NCI-H1436 (cell line): ENCODE measurements at regions not wholly inside any gene's neighbourhood (a gene's known extent, or its start where the extent isn't known, plus 50 kb on each side); places are given as distances from the start of the nearest gene placed in this dataset.
"Not testable (repeated sequence)": the region's sequence is repeated elsewhere in the genome, so short reads cannot be mapped to it uniquely, and the experiment has no call there.

ENCODE experiments used
- DNase-seq: peaks from one replicate; lab custom pipeline; 2025; lab: John Stamatoyannopoulos, UW

DNA sequence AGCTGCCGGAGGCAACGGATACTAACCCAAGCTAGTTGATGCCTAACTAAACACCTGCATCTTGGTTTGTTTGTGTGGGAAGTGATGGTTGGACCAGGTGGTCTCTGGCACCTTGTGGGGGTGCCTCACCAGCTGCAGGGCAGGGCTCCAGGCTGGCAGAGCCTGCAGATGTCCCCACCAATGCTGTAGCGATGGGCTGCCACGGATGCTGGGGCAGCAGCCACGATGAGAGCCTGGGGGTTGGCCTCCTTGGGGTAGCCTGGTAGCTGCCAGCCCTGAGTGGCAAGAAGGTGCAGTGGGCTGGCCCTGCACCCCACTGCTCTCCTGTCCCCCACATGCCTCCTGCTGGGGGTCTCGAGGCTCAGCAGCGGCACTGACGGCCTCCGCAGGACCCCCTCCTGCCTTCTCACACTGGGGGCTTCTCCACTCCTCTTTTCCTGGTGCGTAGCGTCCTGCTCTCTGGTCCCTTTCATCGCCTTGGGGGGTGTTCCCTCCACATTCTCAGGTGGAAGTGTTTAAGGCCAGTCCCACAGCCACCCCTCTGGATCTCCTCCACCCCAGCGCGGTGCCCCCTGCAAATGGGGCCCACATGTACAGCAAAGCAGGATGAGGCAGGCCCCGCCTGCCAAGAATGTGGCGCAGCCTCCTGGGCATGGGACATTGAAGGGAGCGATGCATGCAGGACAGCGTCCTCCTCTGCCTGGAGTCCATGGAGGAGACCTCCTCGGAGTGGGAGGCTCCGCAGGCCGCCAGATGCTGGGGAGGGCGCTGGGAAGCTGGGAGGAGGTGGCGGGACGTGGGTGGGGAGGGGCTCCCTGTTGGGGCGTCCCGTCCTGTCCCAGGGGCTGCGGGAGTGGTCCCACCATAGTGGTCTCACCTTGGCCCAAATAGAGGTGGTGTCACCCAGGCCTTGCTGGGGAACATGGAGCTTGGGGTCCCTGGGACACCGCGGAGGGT is 173.1 kb downstream of the ASB1 start:
- DNase-seq, result no peak

DNA sequence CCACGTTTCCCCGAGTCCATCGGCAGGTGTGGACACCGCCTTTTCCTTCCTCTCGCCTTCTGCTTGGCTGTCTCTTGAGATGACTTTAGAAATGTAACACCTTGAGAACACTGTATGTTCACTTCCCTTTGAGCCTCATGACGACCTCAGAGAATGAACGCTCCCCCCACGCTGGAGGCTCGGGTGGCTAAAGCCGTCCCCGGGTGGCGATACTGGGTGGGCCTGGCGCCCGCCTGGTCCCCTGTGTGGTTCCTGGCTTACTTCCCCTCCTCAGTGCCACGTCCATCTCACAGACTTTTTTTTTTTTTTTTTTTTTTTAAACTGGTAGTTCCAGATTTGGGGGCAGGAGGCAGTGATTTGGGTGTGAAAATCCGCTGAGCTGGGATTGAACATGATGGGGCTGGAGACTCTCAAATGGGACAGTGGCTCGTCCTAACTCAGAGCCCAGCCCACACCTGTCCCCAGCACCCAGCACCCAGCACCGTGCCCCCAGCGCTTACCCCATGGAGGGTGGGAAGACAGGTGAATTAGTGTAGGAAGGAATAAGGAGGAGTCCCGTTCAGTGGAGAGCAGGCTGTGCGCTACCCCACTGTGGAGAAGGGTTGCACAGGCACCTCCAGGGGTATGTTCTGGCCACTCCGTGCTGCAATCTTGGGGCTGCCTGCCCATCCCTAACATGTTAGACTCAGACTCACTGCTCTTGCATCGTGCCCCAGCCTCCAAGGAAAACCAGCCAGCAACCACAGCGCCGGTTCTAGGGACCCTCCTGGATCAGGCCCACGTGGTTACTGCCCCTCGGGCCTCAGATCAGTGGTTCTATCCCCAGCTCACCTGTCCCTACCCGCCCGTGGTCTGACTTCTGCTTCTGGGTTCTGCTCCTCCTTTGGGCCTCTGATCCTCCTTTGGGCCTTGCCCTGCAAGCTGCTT is 174.0 kb downstream of the ASB1 start:
- no peak for DNase-seq

DNA sequence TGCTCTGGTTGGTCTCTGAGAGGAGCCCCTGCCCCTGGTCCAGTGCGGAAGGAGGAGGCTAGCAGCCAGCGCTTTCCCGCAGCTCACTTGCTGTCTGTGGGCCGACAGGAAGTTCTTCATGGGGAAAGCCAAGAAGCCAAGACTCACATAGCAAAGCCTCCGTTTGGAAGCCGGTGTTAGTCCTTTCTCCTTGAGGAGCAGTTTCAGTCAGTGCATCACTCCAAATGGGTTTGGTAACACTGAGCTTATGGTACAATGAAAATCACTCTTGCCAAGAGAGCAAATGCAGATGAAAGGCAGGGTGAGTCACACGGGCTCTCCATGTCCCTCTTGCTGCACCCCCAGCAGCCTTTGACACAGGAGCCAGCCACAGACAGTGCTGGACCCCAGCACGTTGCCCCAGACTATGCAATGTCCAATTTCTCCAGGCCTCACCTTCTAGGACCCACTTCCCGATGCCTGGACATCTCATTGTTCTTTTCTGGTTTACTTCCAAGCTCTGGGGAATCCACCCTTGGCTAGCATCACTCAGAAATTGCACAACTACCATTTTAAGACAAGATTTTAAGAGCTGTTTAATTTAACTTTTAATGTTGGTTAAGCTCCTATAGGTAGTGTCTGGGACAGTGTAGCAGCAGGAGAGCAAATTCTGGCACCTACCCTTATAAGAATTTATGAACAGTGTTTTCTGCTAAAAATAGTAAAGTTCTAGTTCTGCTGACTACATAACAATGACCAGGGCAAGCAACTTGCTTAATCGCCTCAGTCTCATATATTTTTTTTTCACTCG is 174.9 kb downstream of the ASB1 start:
- DNase-seq, result no peak

DNA sequence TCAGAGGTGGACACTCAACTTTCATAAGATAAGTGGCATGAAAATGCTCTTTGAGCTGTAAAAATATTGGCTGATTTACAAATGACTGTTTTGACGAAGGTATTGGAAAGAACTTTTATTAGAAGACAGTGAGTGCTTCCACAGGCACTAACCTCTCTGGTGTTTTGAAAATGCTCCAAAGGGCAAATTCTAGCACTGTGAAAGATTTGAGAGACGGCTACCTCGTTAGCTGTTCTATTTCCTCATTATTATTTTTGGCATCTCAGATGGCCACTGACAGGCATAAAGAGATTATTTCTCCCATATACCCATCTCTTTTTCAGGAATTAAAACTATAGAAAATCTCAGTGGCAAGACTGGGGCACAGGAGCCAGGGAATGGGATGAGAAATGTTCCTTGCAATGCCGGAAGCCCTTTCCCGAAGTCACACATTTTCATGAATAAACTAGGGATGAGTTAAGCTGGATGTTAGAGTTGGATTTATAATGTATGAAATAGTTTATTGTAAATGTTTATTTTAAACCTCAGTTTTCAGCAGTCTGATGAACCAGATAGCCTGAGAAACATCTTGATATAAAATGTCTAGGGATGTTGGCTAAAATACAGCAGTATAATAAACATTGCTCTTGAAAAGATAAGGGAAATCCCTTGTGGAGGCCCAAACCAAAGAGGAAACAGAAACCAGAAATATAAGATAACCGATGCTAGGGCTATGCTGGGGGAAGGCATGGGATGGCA is 175.7 kb downstream of the ASB1 start:
- no peak for DNase-seq

DNA sequence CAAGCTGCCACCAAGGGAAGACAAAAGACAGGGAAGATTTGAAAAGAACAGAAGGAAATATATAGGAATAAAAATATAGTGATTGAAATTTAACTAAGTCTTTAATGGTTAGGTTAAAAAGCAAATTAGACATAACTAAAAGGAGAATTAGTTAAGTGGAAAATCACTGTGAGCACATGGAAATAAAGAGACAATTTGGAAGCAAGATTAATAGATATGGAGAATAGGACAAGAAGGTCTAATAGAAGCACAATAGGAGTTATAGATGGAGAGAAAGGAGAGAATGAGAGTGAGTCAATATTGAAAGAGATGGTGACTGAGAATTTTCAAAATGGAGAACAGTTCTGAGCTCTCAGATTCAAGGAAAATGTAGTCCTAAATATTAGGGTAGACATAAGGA is 176.9 kb downstream of the ASB1 start:
- no peak for DNase-seq

DNA sequence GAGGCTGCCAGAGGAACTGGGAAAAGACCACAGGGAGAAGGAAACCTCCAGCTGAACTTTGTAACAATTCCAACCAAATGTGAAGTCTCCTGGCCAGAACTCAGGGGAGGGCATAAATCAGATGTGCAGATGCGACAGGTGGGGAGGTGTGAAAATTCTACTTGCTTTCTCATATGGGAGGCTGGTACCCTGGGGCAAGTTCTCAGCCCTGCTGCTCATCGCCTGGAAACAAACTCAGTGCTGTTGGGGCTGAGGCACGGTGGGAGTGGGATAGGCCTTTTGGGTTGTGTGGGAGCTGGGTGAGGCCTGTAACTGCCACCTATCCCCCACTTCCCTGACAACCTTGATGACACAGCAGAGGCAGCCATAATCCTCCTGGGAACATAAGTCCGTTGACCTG is 179.6 kb downstream of the ASB1 start:
- DNase-seq, result no peak

DNA sequence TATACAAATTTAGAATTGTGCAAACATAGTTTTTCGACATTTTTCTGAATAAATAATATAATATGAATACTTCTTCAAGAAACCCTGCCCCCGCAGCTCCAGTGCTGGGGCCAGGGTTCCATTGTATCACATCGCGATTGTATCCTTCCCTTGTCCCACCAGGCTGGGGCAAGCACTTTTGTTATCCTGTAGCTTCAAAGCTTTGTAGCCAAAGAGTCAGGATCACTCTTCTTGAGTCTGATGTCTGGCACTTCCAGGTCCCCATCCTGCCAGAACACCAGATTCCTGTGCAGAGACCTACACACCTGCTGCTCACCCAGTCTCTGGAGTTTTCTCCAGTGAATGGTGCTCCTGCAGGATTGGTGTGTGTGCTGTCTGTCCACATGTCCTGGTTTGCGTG is 186.9 kb downstream of the ASB1 start:
- no peak for DNase-seq

DNA sequence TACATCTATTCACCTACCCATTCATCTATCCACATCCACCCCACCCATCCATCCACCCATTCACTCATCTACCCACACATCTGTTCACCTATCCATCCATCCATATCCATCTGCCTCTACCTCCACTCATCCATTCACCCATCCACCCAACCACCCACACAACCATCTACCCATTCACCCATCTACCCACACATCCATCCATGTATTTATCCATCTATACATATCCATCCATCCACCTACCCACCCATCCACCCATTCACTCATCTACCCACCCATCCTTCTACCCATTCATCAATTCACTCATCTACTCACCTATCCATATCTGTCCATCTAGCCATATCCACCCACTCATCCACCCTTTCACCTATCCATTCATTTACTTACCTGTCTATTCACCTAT is 187.6 kb downstream of the ASB1 start:
- no peak for DNase-seq

DNA sequence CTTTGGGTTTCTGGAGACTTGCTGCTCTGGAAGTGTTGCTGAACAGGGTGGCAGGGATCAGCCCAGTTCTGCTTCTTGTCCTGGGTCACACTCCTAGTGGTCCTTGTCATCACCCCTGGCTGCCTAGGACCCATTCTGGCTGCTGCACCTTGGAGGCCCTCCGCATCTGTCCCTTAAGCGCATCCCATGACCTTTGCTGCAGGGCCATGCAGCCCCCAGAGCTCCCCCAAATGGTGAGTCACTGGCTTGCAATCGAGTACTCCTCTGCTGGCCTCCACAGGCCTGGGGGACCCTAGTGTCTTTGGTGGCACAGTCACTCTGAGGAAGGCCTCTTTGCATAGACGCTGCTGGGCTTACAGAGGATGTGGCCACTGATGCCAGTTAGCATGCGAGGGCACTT is 188.5 kb downstream of the ASB1 start:
- DNase-seq, result no peak

DNA sequence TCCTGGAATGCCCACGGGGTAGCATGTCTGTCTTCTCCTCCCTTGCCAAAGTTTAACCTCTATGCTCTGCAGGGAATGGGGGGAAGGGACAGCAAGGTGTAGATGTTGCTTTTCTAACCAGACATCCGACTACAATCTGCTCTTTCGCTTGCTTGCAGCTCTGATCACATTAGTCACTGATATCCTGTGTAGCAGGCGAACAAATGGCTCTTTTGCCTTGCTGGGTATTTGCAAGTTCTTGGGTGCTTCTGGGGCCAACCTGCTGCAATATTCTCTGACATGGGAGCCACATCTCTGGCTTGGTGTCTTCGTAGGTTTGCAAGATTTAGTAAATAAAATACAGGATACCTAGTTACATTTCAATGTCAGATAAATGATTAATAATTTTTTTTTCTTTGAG is 190.0 kb downstream of the ASB1 start:
- no peak for DNase-seq

DNA sequence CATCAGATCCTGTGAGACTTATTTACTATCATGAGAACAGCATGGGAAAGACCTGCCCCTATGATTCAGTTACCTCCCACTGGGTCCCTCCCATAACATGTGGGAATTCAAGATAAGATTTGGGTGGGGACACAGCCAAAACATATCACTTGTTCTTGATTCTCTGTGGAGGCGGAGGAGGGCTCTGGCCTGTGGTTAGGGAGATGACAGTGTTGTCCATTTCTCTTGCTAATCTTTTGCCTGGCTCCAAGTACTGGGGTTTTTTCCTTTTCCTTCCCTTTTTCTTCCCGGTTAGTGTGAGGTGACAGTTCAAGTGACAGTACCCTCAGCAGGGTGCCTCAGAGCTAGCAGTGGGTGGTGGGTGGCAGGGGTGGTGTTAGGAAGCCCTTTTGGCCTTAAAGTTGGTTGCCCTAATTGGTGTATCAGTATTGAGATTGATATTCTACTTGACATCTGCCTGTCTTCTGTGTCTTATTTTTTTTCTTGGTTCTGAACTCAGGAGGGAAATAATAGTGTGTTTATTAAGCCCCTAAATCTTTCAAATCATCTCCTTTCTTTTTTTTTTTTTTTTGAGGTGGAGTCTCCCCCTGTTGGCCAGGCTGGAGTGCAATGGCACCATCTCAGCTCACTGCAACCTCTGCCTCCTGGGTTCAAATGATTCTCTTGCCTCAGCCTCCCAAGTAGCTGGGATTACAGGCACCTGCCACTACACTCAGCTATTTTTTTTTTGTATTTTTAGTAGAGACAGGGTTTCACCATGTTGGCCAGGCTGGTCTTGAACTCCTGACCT is 192.0 kb downstream of the ASB1 start:
- not testable (repeated sequence) for DNase-seq

DNA sequence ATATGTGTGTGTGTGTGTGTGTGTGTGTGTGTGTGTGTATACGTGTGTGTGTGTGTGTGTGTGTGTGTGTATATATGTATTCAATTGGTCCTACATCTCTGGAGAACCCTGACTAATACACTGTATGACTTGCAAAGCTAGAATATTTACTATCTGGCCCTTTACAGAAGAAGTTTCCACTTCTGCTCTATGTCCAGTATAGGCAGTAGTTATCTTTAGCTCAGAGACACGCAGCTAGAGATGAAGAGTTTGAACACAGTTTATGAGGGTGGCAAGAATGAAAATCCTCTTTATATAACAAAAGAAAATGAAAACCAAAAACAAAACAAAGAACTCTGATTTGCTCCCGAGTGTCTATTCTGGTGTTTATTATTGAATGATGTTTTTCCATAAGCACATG is 201.2 kb downstream of the ASB1 start:
- no peak for DNase-seq

DNA sequence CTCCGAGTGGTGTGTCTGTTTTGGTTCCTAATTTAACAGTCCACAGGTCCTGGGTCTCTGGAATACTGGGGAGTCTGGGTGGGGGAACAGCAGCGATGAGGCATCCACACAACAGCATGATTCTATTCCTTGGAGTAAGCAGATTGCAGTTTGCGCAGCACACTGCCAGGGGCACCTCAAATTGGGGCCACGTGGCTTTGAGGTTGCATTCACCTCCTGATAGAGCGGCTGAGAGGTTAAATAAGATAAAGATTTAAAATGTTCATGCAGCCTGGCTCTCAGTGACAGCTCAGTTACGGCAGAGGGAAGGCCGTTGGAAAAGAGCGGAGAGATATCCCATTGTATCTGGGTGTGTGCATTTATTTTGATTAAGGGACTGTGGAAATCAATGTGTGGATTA is 202.3 kb downstream of the ASB1 start:
- DNase-seq, result no peak

DNA sequence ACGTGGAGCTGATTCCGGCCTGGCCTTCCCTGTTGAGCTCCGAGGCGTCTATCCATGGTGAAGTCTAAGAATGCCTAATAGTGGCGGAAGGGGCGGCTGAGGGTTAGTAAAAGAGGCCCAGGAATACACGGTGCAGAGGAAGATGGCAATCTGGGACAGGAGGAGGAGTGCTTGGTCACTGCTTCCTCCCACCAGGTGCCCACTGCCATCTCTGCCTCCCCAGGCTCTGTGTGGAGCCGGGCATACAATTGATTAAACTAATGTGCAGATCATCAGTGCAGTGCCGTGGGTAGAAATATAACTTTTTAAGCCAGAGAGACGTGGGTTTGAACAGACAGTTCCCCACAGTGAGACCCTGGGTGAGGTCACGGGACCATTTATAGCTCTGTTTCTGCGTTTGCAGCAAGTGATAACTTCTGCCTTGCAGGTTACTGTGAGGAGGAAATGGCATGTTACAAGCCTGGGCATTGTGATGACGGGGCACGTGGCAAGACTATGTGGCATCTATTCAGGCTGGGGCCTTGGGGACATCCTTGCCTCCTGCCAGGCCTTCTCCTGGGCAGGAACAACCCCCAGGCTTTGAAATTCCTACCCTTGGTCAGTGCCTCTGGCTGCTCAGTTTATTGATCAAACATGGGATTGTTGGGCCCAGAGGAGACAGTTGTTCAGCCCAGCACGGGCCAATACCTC is 204.9 kb downstream of the ASB1 start:
- no peak for DNase-seq

DNA sequence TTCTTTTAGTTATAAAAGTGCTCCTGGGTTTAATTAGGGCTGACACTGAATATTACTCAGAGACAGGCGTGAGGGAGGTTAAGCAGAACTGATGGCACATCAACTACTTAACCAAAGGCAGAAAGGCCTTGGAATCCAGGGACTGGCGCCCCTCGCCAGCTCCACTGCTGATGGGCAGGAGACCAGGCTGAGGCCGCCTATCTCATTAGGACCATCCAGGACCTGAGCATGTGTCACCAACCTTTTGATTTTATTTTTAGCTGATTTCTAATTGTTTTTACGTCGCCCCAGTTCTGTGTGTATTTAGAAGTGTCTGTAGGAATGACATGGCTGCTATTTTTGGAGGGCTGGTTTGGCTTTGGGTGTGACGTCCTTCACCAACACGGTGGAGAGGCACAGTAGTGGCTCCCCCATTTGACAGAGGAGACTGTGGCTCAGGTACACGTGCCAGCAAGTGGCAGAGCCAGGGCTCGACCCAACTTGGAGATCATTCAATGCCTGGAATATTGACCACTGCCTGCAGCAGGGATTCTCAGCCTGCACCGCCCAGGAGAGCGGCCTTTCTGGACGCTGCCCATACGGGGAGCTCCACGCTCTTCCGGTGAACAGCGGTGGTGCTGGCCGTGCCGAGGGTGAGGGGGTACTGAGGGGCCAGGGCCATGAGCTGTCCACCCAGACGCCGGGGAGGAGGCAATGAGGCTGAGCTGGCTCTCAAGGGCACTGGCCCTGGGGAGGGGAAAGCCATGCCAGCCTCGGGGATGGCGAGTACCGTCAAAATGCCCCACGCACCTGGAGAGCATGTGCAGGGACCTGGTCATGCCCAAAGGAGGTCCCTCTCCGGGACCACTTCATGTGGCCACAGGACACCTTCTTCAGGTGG is 205.7 kb downstream of the ASB1 start:
- no peak for DNase-seq

DNA sequence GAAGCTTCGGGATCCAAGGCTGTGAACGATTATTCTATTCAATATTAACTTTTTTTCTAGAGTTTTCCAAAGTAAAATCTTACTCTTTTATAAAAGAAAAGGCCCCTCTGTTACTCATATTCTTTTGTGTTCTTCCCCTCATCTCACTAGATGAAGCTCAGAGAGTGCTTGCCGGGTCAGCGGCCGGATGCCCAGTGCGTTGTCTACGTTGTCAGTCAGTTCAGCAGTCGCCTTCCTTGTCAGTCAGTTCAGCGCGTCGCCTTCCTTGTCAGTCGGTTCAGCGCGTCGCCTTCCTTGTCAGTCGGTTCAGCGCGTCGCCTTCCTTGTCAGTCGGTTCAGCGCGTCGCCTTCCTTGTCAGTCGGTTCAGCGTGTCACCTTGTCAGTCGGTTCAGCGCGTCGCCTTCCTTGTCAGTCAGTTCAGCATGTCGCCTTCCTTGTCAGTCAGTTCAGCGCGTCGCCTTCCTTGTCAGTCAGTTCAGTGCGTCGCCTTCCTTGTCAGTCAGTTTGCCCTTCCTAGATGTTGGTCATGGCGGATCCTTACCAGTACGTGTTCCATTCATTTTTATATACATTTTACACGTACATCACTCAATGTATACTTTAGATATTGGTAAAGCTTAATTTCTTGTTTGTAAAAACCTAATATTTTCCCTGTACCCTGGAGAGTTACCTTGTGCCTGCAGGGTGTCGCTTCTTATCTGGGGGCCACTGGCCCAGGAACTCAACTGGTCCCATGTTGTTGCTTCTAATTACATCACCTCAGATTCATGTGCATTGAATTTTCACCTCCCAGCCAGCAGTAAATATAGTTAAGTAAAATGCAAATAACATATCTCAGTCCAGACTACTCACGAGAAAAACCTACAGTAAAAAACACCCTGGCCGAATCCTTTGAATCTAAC is 206.9 kb downstream of the ASB1 start:
- DNase-seq, result no peak

DNA sequence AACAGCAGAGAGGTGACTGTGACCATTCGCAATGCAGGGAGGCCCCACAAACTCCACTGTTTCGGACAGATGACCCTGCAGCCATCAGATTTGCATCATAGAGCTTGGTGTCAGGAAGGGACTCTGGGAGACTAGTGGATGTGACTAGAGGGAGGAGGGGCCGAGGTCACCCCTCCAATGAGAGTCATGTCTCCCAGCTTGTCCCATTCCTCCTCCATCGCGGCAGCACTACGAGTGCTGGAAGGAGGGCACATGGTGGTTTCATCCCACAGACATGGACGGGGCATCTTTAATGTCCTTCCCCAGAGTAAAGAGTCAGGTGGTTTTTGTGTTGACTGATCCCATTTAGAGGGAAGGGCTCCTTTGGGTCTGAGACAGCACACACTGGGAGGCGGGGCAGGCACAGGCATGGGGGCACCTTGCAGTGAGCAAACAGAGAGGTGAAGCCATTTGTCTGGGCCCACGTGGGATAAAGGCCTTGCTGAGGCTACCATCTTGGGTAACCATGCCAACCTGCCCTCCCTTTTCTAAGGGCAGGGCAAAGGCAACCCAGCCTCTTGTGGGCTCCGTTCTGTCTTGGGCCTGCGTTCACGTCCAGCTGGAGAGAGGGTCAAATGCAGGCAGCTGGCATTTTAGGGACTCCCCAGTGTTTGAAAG is 208.1 kb downstream of the ASB1 start:
- no peak for DNase-seq
